DOHH2 (cell line): ENCODE measurements at regions not wholly inside any gene's neighbourhood (a gene's known extent, or its start where the extent isn't known, plus 50 kb on each side); places are given as distances from the start of the nearest gene placed in this dataset.

ENCODE experiments used
- EZH2phosphoT487 ChIP-seq: fragments of 200-600 bp; sonication (generic); IDR thresholded peaks from 2 replicates; pipeline ENCODE4 v1.6.1; 2017; ENCODE audit warnings: borderline replicate concordance, mild to moderate bottlenecking, antibody characterized with exemption, low read length, moderate library complexity, mixed read lengths
- TF ChIP-seq, protein P1 (sequence below): fragments of 200-600 bp; sonication (generic); IDR thresholded peaks from one replicate; pipeline ENCODE4 v1.5.1; 2014; ENCODE audit warnings: antibody characterized with exemption, mild to moderate bottlenecking, low read depth, low read length; ENCODE audit not compliant: poor library complexity, severe bottlenecking

- TF ChIP-seq, protein P1, sequence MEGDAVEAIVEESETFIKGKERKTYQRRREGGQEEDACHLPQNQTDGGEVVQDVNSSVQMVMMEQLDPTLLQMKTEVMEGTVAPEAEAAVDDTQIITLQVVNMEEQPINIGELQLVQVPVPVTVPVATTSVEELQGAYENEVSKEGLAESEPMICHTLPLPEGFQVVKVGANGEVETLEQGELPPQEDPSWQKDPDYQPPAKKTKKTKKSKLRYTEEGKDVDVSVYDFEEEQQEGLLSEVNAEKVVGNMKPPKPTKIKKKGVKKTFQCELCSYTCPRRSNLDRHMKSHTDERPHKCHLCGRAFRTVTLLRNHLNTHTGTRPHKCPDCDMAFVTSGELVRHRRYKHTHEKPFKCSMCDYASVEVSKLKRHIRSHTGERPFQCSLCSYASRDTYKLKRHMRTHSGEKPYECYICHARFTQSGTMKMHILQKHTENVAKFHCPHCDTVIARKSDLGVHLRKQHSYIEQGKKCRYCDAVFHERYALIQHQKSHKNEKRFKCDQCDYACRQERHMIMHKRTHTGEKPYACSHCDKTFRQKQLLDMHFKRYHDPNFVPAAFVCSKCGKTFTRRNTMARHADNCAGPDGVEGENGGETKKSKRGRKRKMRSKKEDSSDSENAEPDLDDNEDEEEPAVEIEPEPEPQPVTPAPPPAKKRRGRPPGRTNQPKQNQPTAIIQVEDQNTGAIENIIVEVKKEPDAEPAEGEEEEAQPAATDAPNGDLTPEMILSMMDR = no peak
- no peak for TF ChIP-seq EZH2phosphoT487
These were observed 296.9 kb downstream of the RND3 start for GRCh38 chr2:150190546-150190945.
